Smooth muscle cell (in vitro differentiated cells): ENCODE measurements at regions not wholly inside any gene's neighbourhood (a gene's known extent, or its start where the extent isn't known, plus 50 kb on each side); places are given as distances from the start of the nearest gene placed in this dataset.

Experiments
- DNase-seq: peaks from one replicate; lab custom pipeline; 2025; ENCODE audit not compliant: unreplicated experiment; lab: John Stamatoyannopoulos, UW
- H2AFZ ChIP-seq: fragments of 200-600 bp; sonication (generic); 2 replicates; pipeline ENCODE4 v1.6.0; 2016; ENCODE audit warnings: antibody characterized with exemption, low read depth, mild to moderate bottlenecking
- H3F3A ChIP-seq: fragments of 200-600 bp; sonication (generic); 2 replicates; pipeline ENCODE4 v1.6.0; 2017; ENCODE audit warnings: antibody characterized with exemption, low read depth
- H3K27ac ChIP-seq: fragments of 200-600 bp; sonication (generic); 2 replicates; pipeline ENCODE4 v1.5.1; 2016; ENCODE audit warnings: low read depth, mild to moderate bottlenecking
- H3K27me3 ChIP-seq: fragments of 200-600 bp; sonication (generic); 2 replicates; pipeline ENCODE4 v1.6.1; 2016; ENCODE audit warnings: low read depth, mild to moderate bottlenecking
- H3K36me3 ChIP-seq: fragments of 200-600 bp; sonication (generic); 2 replicates; pipeline ENCODE4 v1.5.1; 2016; ENCODE audit warnings: low read depth
- H3K4me1 ChIP-seq: fragments of 200-600 bp; sonication (generic); 2 replicates; pipeline ENCODE4 v1.5.1; 2016; ENCODE audit warnings: low read depth
- H3K4me2 ChIP-seq: fragments of 200-600 bp; sonication (generic); 2 replicates; pipeline ENCODE4 v1.6.0; 2016; ENCODE audit warnings: mild to moderate bottlenecking
- H3K4me3 ChIP-seq: fragments of 200-600 bp; sonication (generic); 2 replicates; pipeline ENCODE4 v1.5.1; 2016; ENCODE audit warnings: mild to moderate bottlenecking
- H3K79me2 ChIP-seq: fragments of 200-600 bp; sonication (generic); 2 replicates; pipeline ENCODE4 v1.6.0; 2016; ENCODE audit warnings: low read depth, mild to moderate bottlenecking
- H3K9ac ChIP-seq: fragments of 200-600 bp; sonication (generic); 2 replicates; pipeline ENCODE4 v1.6.0; 2016; ENCODE audit warnings: low read depth
- H3K9me3 ChIP-seq: fragments of 200-600 bp; sonication (generic); replicated peaks from 2 replicates; pipeline ENCODE4 v1.5.1; 2016; ENCODE audit warnings: low read depth
- H4K20me1 ChIP-seq: fragments of 200-600 bp; sonication (generic); 2 replicates; pipeline ENCODE4 v1.6.0; 2016; ENCODE audit warnings: low read depth
- WGBS: methylation state at CpG from one replicate; pipeline ENCODE4 v1.1.7; 2016; ENCODE audit warnings: low lambda C conversion rate; 5-methylcytosine and 5-hydroxymethylcytosine counted together
- TF ChIP-seq, protein P1 (sequence below): fragments of 200-600 bp; sonication (generic); IDR thresholded peaks from 2 replicates; pipeline ENCODE4 v1.5.1; 2017; ENCODE audit warnings: borderline replicate concordance, mild to moderate bottlenecking, antibody characterized with exemption; ENCODE audit not compliant: insufficient read depth, poor library complexity, severe bottlenecking

DNA sequence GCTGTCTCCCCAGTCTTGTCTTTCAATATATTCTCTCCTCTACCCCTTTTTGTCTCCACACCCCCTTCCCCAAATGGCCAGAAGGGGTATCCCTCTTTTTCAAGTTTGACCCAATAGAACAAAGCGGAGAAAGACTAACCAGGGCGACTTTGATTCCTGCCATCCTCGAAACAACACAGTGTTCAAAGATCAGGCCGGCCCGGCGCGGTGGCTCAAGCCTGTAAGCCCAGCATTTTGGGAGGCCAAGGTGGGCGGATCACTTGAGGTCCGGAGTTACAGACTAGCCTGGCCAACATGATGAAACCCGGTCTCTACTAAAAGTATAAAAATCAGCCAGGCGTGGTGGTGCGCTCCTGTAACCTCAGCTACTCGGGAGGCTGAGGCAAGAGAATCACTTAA is 77.0 kb upstream of the IFNAR2 start:
- TF ChIP-seq, protein P1, sequence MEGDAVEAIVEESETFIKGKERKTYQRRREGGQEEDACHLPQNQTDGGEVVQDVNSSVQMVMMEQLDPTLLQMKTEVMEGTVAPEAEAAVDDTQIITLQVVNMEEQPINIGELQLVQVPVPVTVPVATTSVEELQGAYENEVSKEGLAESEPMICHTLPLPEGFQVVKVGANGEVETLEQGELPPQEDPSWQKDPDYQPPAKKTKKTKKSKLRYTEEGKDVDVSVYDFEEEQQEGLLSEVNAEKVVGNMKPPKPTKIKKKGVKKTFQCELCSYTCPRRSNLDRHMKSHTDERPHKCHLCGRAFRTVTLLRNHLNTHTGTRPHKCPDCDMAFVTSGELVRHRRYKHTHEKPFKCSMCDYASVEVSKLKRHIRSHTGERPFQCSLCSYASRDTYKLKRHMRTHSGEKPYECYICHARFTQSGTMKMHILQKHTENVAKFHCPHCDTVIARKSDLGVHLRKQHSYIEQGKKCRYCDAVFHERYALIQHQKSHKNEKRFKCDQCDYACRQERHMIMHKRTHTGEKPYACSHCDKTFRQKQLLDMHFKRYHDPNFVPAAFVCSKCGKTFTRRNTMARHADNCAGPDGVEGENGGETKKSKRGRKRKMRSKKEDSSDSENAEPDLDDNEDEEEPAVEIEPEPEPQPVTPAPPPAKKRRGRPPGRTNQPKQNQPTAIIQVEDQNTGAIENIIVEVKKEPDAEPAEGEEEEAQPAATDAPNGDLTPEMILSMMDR, result no peak
- Histone ChIP-seq H3K9me3 (no peaks in the 10 kb centered on the region), H2AFZ (no peak overlapping the region), H3K27me3 (peaks cover 3% of the 10 kb centered on the region), H3K4me1 (no peaks in the 10 kb centered on the region), H3K27ac (no peak overlapping the region), H3K4me3 (no peak overlapping the region), H4K20me1 (no peaks in the 10 kb centered on the region), H3K4me2 (no peak overlapping the region), H3K79me2 (no peaks in the 10 kb centered on the region), H3K36me3 (no peaks in the 10 kb centered on the region), H3F3A (no peaks in the 10 kb centered on the region), H3K9ac (no peak overlapping the region)
- 95% methylated on average over 13 of the region's 13 CpGs for WGBS
- DNase-seq, result no peak

DNA sequence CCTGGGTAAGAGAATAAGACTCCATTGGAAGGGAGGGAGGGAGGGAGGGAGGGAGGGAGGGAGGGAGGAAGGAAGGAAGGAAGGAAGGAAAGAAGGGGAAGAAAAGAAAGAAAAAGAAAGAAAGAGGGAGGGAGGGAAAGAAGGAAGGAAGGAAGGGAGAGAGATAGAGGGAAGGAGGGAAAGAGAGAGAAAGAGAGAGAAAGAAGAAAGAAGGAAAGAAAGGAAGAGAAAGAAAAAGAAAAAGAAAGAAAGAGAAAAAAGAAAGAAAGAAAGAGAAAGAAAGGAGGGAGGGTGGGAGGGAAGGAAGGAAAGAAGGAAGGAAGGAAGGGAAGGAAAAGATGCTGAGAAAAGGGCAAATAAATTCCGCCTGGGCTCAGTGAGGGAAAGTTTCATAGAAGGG is 74.7 kb upstream of the IFNAR2 start:
- TF ChIP-seq, protein P1, result no peak

GRCh38 chr21:33155422-33155821 is 74.3 kb upstream of the IFNAR2 start:
- 63% methylated on average over 6 of the region's 6 CpGs for WGBS
- Histone ChIP-seq H3K27me3 (no peaks in the 10 kb centered on the region), H3K4me1 (no peaks in the 10 kb centered on the region), H4K20me1 (no peaks in the 10 kb centered on the region), H3F3A (no peaks in the 10 kb centered on the region), H3K36me3 (no peaks in the 10 kb centered on the region), H3K9me3 (no peaks in the 10 kb centered on the region), H3K4me2 (no peak overlapping the region), H3K9ac (no peak overlapping the region), H2AFZ (no peak overlapping the region), H3K79me2 (no peaks in the 10 kb centered on the region), H3K4me3 (no peak overlapping the region), H3K27ac (no peak overlapping the region)
- TF ChIP-seq, protein P1, result no peak
- no peak for DNase-seq

More for the DNA sequence above, 74.7 kb upstream of the IFNAR2 start:
- no peak overlapping the region for H3K4me2 ChIP-seq
- H2AFZ ChIP-seq, result no peak overlapping the region
- no peaks in the 10 kb centered on the region for H3K4me1 ChIP-seq
- DNase-seq, result no peak
- H3F3A ChIP-seq, result no peaks in the 10 kb centered on the region
- H3K36me3 ChIP-seq, result no peaks in the 10 kb centered on the region
- H4K20me1 ChIP-seq, result no peaks in the 10 kb centered on the region
- peaks cover under 1% of the 10 kb centered on the region for H3K27me3 ChIP-seq
- no peak overlapping the region for H3K9ac ChIP-seq
- H3K4me3 ChIP-seq, result no peak overlapping the region
- H3K9me3 ChIP-seq, result no peaks in the 10 kb centered on the region
- 73% methylated on average over 1 of the region's 1 CpG for WGBS
- no peaks in the 10 kb centered on the region for H3K79me2 ChIP-seq
- no peak overlapping the region for H3K27ac ChIP-seq

- peaks cover 3% of the 10 kb centered on the region for H3K4me1 ChIP-seq
- no peak overlapping the region for H3K4me3 ChIP-seq
- no peaks in the 10 kb centered on the region for H3K36me3 ChIP-seq
- H3K9ac ChIP-seq, result no peak overlapping the region
- no peak overlapping the region for H2AFZ ChIP-seq
- TF ChIP-seq, protein P1, result no peak
- no peaks in the 10 kb centered on the region for H3K9me3 ChIP-seq
- WGBS, result 25% methylated on average over 3 of the region's 3 CpGs
- H3K27ac ChIP-seq, result no peak overlapping the region
- no peak overlapping the region for H3K4me2 ChIP-seq
- no peaks in the 10 kb centered on the region for H3K79me2 ChIP-seq
- no peaks in the 10 kb centered on the region for H3K27me3 ChIP-seq
- no peak for DNase-seq
- no peaks in the 10 kb centered on the region for H3F3A ChIP-seq
- H4K20me1 ChIP-seq, result no peaks in the 10 kb centered on the region
Measured at GRCh38 chr21:33157303-33157702, 72.4 kb upstream of the IFNAR2 start.
